Frontal cortex (tissue), 3 donors: ENCODE measurements at regions not wholly inside any gene's neighbourhood (a gene's known extent, or its start where the extent isn't known, plus 50 kb on each side); places are given as distances from the start of the nearest gene placed in this dataset.

Experiments used
- DNase-seq, 2 donors: peaks; one replicate each; pipeline ENCODE4 v3.0.0; 2012; ENCODE audit warnings: low spot score in 2 of 2
- FAIRE-seq: peaks from 2 replicates; lab custom pipeline; 2012; peaks lifted over from hg19 to GRCh38; lab: Jason Lieb, UNC
- donor health status: control.
- donor health status: control.
- donor health status: control.

- FAIRE-seq (no peak), DNase-seq (no peak)
Measured at GRCh38 chr3:180278583-180279188, 241.9 kb upstream of the PEX5L start.

GRCh38 chr3:180280555-180280954, 243.8 kb upstream of the PEX5L start:
- DNase-seq (no peak), FAIRE-seq (no peak)

DNA sequence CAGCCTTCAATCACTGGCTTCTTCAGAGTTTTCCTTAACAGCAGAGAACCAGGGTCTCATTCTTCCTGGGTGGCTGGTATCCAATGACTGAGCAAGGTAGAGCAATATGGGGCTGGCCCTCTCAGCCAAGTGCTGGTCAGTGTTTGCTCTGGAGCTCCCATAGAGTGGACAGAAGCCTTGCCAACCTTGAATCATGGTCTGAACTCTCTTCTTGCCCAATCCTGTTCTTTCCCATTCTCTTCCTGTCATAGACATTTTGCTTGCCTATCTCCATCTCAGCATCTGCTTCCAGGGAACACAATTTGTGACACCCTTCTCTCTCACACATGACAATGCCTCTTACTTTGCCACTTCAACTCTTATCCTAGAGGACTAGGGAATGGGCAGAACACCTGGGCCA, 245.6 kb upstream of the PEX5L start:
- DNase-seq, result no peak
- FAIRE-seq, result no peak

GRCh38 chr3:180283251-180283650, 246.5 kb upstream of the PEX5L start:
- FAIRE-seq, result no peak
- no peak for DNase-seq

DNA sequence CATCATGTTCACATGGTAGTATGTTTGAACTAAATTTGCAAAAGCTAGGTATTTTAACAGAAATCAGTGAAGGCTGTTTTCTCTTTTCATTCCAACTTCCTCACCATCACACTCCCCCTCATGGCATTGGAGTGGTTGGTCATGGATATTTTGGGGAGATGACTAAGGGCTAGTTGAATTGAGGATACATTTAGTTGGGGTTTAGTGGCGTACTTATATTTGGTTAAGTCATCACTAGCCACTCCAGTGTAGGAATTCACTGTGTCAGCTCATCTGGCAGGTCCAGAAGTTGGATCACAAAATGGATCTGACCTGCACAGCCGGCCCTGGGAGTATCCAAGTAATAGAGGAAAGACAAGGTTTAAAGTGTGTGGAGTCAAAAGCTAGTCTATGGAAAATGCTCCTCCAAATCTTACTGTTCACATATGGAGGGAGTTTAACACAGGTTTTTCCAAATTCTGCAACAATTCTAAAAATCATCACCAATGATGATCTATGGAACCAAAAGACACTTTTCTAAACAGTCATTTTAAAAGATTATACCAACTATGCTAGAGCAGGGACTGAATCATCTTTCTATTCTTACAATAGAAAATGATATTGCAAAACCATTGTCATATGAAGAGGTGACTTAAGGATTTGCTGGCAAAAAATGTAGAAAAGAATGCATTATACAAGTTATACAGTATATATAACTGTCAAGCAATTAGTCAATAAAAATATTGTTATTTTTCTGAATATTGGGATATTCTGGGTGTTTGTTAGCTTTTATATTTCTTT, 247.8 kb upstream of the PEX5L start:
- FAIRE-seq (no peak), DNase-seq (no peak)

- no peak for DNase-seq
- no peak for FAIRE-seq
Measured at GRCh38 chr3:180287703-180288102, 251.0 kb upstream of the PEX5L start.

GRCh38 chr3:180288816-180289215, 252.1 kb upstream of the PEX5L start:
- FAIRE-seq (no peak), DNase-seq (no peak)

GRCh38 chr3:180290300-180290699, 253.6 kb upstream of the PEX5L start:
- FAIRE-seq, result no peak
- no peak for DNase-seq

- no peak for DNase-seq
- FAIRE-seq, result no peak
Measured at GRCh38 chr3:180294282-180295027, 257.7 kb upstream of the PEX5L start.

DNA sequence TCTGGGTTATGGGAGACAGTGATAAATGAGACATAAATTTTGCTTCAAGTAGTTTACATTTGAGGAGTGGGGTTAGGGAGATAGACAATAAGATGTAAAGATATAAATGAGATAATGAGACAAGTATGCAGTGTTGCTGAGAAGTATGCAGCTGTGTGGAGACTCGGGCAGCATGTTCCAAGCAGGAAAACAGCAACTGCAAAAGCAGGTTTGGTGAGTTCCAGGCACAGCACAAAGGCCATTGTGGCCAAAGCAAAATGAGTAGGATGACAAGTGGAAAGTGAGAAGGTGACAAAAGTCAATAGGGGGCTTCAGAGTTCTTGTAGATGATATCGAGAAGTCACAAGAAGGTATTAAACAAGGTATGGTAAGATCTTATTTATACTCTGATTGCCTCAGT, 259.1 kb upstream of the PEX5L start:
- FAIRE-seq (no peak), DNase-seq (no peak)

GRCh38 chr3:180296971-180297370, 260.2 kb upstream of the PEX5L start:
- FAIRE-seq, result no peak

GRCh38 chr3:180306155-180306554, 269.4 kb upstream of the PEX5L start:
- no peak for FAIRE-seq
- DNase-seq, result no peak

More at GRCh38 chr3:180296971-180297370, 260.2 kb upstream of the PEX5L start:
- no peak for DNase-seq

- FAIRE-seq, result no peak
Measured at GRCh38 chr3:180306691-180307090, 270.0 kb upstream of the PEX5L start.

DNA sequence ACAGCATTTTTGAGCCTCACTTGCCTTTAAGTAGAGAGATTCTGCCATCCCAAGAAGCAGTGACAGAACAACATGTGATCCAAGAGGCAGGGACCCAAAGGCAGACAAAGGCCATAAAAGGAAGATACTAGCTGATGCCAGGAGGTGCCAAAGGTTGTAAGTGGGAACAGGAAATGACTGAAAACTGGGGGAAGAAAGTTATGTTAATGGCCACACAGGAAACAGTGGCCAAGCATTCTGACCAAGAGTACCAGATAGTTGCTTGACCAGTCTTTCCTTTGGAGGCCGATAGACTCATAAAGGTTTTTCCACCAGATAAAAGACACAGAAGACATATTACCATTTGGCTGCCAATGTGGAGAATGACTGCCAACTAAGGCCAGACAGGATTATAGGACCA, 274.5 kb upstream of the PEX5L start:
- FAIRE-seq, result no peak
- no peak for DNase-seq

More at GRCh38 chr3:180306691-180307090, 270.0 kb upstream of the PEX5L start:
- DNase-seq, result peak in 1 of 2 donors; percentile 5

DNA sequence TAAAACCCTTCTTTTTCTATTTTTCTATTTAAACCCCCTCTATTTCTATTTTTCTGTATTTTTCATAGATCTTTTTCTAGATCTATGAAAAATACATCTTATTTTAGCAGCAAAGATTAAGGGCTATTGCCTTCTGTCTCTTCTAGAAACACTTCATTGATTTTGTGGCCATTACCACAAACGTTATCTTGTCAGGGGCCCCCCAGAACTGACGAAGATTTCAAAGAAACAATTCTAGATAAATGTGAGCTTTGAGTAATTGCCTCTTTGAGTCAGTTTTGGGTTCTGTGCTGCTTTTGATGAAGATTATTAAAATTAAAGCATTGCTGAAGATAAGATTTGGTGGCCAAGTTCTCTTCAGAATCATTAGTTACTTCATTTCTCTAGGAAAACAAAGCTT, 279.6 kb upstream of the PEX5L start:
- DNase-seq (no peak), FAIRE-seq (no peak)

GRCh38 chr3:180319461-180319860, 282.5 kb upstream of the TTC14 start:
- DNase-seq (no peak), FAIRE-seq (no peak)

GRCh38 chr3:180320631-180321030, 281.3 kb upstream of the TTC14 start:
- FAIRE-seq (no peak), DNase-seq (no peak)

GRCh38 chr3:180321534-180321933, 280.4 kb upstream of the TTC14 start:
- no peak for DNase-seq
- FAIRE-seq, result no peak

- FAIRE-seq (no peak), DNase-seq (no peak)
Measured at GRCh38 chr3:180322829-180323228, 279.1 kb upstream of the TTC14 start.

DNA sequence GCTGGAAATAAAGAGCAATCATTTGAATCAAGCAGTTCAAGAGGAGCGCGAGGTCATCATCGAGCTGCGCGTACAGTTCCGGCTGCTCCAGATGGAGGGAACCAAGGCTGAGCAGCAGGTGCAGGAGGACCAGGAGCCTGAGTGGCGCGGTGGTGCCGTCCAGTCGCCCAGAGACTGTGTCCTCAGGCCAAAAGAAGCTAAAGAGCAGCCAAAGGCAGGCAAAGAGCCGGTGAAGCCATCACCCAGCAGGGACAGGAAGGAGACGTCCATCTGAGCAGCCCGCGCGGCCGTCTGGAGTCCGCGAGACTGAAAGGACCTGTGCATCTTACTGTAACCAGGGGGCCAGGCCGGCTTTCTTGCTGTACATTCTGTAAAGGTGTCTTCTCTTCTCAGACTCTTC, 277.2 kb upstream of the TTC14 start:
- FAIRE-seq (no peak), DNase-seq (no peak)

DNA sequence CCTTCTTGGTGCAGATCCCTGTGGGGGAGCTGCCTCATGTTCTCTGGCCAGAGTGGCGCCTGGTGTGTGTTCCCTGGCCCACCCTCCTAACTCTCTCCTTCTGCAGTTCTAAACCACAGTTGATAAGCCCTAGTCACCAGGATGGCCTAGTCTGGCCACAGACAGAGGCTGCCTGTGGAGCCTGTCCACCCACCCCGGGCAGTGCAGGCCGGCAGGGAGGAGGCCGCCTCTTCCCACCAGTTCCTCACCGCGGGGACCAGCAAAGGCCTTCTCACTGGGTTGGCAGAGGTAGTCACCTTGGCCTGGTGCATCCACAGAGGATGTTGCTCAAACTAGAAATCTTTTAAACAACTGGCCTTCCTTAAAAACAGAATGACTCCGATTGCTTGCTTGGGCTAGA, 276.4 kb upstream of the TTC14 start:
- no peak for DNase-seq
- no peak for FAIRE-seq
